ENCODE measurements at regions not wholly inside any gene's neighbourhood (a gene's known extent, or its start where the extent isn't known, plus 50 kb on each side); places are given as distances from the start of the nearest gene placed in this dataset.

- Histone ChIP-seq H3K4me2 (ENCODE audit: control insufficient read depth, extremely low read depth, insufficient read depth, low read depth, low read length) (no peak overlapping the region), H3K9me1 (ENCODE audit: control insufficient read depth, extremely low read depth, insufficient read depth, low read length) (no peaks in the 10 kb centered on the region), H4K20me1 (ENCODE audit: control insufficient read depth, extremely low read depth, insufficient read depth, low read length) (no peaks in the 10 kb centered on the region), H3K36me3 (ENCODE audit: control insufficient read depth in 2 of 2, extremely low read depth in 1 of 2, insufficient read depth in 2 of 2, low read length in 2 of 2) (no peaks in the 10 kb centered on the region), H3K4me3 (ENCODE audit: control insufficient read depth in 2 of 3, extremely low read depth in 1 of 3, insufficient read depth in 2 of 3, low read depth in 1 of 3, low read length in 3 of 3) (no peak overlapping the region), H3K27ac (ENCODE audit: control insufficient read depth, insufficient read depth, low read length) (no peak overlapping the region), H3K27me3 (ENCODE audit: control insufficient read depth, extremely low read depth, insufficient read depth, low read length) (no peaks in the 10 kb centered on the region), H3K79me2 (ENCODE audit: control insufficient read depth, insufficient read depth, low read length) (no peaks in the 10 kb centered on the region), H2AFZ (ENCODE audit: control insufficient read depth, low read length) (no peak overlapping the region), H3K9me3 (ENCODE audit: control insufficient read depth, low read depth, low read length) (peaks cover 2% of the 10 kb centered on the region), H3K4me1 (ENCODE audit: control insufficient read depth, extremely low read depth, insufficient read depth, low read length) (no peaks in the 10 kb centered on the region), H3K9ac (ENCODE audit: control insufficient read depth, extremely low read depth, insufficient read depth, low read length) (no peak overlapping the region)
- FAIRE-seq (no peak), DNase-seq (ENCODE audit: low read depth, low spot score) (no peak)
- TF ChIP-seq EZH2 (IDR thresholded peaks at IDR 0.05; ENCODE audit: low read length) (no peak), CTCF (optimal IDR thresholded peaks at IDR 0.05 in 1 of 3, IDR thresholded peaks at IDR 0.05 in 1 of 3, conservative IDR thresholded peaks at IDR 0.05 in 1 of 3; ENCODE audit: extremely low read depth in 1 of 3, insufficient read depth in 2 of 3, low read length in 3 of 3) (no peak)
- dilution Hi-C loops (cut with MboI; ENCODE audit: extremely low pct_ligation_motif_present, low sequenced_read_pairs), result no loop called here
Observed at GRCh38 chr2:6358985-6359384, 506.7 kb downstream of the CMPK2 start.

DNA sequence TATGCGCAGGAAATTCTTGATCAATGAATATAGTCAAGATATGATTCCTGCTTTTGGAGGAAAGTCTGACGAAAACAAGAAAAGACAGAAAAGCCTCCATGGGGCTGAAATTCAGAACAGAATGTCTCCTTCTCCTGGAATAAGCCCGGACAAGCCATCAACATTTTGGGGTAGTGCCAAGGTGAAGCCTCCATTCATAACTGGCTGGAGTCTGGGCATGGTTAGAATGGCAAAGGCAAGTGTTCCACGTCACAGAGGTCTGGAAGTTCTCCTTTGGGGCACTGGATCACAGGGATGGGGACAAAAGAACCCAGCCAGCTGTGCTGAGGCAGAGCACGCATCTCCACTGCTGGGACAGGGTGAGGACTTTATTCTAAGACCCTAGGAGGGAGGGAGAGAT, 505.7 kb downstream of the CMPK2 start:
- Histone ChIP-seq H3K9ac (ENCODE audit: control insufficient read depth, extremely low read depth, insufficient read depth, low read length) (no peak overlapping the region), H3K79me2 (ENCODE audit: control insufficient read depth, insufficient read depth, low read length) (no peaks in the 10 kb centered on the region), H3K4me3 (ENCODE audit: control insufficient read depth in 2 of 3, extremely low read depth in 1 of 3, insufficient read depth in 2 of 3, low read depth in 1 of 3, low read length in 3 of 3) (no peak overlapping the region), H3K9me3 (ENCODE audit: control insufficient read depth, low read depth, low read length) (peaks cover 2% of the 10 kb centered on the region), H4K20me1 (ENCODE audit: control insufficient read depth, extremely low read depth, insufficient read depth, low read length) (no peaks in the 10 kb centered on the region), H3K36me3 (ENCODE audit: control insufficient read depth in 2 of 2, extremely low read depth in 1 of 2, insufficient read depth in 2 of 2, low read length in 2 of 2) (no peaks in the 10 kb centered on the region), H3K27me3 (ENCODE audit: control insufficient read depth, extremely low read depth, insufficient read depth, low read length) (no peaks in the 10 kb centered on the region), H3K9me1 (ENCODE audit: control insufficient read depth, extremely low read depth, insufficient read depth, low read length) (no peaks in the 10 kb centered on the region), H3K4me2 (ENCODE audit: control insufficient read depth, extremely low read depth, insufficient read depth, low read depth, low read length) (no peak overlapping the region), H3K4me1 (ENCODE audit: control insufficient read depth, extremely low read depth, insufficient read depth, low read length) (no peaks in the 10 kb centered on the region), H2AFZ (ENCODE audit: control insufficient read depth, low read length) (no peak overlapping the region), H3K27ac (ENCODE audit: control insufficient read depth, insufficient read depth, low read length) (no peak overlapping the region)
- dilution Hi-C loops (cut with MboI; ENCODE audit: extremely low pct_ligation_motif_present, low sequenced_read_pairs), result no loop called here
- FAIRE-seq (no peak), DNase-seq (ENCODE audit: low read depth, low spot score) (no peak)
- TF ChIP-seq EZH2 (IDR thresholded peaks at IDR 0.05; ENCODE audit: low read length) (no peak), CTCF (optimal IDR thresholded peaks at IDR 0.05 in 1 of 3, IDR thresholded peaks at IDR 0.05 in 1 of 3, conservative IDR thresholded peaks at IDR 0.05 in 1 of 3; ENCODE audit: extremely low read depth in 1 of 3, insufficient read depth in 2 of 3, low read length in 3 of 3) (no peak)
